Activated naive CD4-positive, alpha-beta T cell treated with anti-CD3 and anti-CD28 coated beads, Interleukin-2, amount 50 U/mL, for 16 hours (primary cell): ENCODE measurements at regions not wholly inside any gene's neighbourhood (a gene's known extent, or its start where the extent isn't known, plus 50 kb on each side); places are given as distances from the start of the nearest gene placed in this dataset.

ENCODE experiments used
- DNase-seq: peaks from one replicate; pipeline ENCODE4 v3.0.0-alpha.2; 2020

DNA sequence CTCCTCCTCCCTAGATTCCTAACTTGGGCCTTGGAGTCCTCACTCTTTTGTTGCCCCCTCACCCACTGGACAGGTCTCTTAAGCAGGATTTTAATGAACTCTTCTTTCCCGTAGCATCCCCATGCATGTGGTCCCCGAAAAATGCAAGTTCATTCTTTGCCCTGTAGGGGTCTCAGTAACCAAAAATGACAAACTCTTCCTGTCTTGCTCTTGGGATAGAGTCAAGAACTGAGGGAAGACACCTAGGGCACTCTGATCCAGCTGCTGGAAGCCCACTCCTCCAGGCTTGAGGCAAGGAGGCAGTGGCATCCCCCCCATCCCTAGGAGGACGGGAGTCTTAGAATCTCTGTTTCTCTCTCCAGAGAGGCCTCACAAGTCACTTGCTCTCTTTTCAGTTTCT is 987.0 kb downstream of the DIAPH3 start:
- no peak for DNase-seq

DNA sequence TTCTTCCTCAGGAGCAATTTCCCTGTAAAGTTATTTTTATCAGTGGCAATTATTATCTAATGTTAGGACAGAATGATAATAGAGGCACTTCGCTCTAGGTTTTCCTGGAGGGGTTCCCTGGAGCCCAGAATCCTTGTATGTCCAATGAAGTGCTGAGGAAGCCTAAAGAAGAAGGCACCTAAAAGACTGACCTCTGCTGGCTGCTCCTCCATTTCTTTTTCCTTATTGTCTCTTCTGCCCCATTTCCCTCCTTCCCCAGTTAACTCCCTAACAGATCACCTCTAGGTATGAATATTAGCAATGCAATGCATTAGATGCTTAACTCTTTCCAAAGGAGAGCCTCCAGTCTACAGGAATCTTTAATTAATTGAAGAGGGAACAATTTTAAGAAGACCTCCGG is 985.4 kb downstream of the DIAPH3 start:
- no peak for DNase-seq

DNA sequence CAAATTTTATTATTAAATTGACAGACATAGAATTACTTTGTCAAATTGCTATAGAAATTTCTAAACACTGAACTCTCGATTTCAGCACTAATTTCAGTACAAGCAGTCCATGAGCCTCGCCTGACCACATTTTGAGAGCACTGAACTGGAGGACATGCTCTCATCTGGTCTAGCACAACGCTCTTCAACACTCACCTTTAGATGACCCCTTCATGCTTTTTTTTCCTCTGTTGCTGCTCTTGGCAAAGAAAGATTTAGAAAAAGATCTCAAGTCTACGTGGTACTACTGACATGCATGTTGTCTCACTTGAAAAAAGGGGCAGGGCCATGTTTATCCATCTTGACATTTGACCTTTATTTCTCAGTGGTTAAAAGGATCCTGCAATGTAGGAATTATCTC is 981.5 kb downstream of the DIAPH3 start:
- no peak for DNase-seq

DNA sequence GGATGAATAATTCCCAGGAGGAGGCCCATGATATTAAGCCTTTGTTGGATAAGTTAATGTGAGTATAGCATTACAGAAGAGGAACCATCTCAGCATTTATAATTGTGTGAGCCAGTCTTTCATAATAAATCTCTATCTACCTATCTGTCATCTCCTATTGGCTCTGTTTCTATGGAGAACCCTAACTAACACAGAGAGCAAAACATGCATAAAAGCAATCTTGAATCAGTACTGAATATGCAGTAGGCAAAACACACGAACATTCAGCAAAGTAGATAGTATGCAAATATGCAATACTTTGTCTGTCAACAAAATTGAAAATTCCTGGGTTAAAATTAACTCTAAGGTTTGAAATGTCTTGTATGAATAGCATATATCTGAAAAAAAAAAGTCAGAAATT is 966.3 kb downstream of the DIAPH3 start:
- no peak for DNase-seq

DNA sequence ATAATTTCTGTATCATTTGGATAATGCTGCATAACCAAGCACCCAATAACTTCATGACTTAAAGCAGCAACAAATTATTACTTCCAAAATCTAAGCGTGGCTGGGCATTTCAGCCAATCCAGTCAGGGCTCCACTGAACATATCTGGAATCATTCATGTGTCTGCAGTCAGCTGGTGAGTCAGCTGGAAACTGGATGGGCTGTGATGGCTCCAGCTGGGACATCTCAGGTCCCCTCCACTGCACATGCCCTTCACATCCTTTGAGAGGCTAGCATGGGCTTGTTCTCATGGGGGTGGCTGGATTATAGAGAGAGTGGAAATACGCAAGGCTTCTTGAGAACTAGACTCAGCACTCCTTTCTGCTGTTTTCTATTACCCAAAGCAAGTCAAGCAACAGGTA is 961.9 kb downstream of the DIAPH3 start:
- no peak for DNase-seq

DNA sequence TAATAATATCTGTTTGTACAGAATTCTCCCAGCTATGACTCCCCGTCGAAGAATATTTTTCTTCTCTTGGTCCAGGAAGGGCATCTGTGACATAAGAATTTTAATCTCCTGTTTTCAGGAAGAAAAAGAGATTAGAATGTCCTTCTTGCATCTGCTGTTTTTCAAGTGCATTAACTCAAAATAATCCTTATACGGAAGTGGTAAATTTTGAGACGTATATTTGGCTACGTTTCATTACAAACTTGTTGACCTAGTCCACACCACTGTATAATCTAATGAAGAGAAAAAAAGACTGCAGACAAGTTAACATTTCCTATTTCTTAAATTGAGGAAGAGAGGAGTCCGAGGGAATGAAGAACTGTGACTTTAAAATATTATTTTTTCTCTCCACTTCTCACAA is 959.9 kb downstream of the DIAPH3 start:
- DNase-seq = no peak

DNA sequence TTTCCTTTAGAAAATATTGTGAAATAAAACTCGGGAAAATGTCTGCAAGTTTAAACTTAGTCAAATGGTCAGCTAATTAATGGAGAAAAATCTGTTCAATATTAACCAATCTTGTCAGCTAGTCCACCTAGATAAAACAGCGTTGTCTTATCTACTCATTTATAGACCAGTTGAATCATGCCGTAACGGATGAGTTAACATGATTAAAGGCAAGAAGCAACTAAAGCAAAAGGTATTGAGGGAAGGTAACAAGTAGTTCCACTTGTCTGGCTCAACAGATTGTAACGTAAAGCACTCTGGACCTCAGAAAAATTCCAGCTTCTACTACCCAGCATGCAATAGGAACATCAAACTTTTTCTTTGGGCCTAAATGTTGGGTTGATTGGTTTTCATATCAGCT is 958.2 kb downstream of the DIAPH3 start:
- no peak for DNase-seq

DNA sequence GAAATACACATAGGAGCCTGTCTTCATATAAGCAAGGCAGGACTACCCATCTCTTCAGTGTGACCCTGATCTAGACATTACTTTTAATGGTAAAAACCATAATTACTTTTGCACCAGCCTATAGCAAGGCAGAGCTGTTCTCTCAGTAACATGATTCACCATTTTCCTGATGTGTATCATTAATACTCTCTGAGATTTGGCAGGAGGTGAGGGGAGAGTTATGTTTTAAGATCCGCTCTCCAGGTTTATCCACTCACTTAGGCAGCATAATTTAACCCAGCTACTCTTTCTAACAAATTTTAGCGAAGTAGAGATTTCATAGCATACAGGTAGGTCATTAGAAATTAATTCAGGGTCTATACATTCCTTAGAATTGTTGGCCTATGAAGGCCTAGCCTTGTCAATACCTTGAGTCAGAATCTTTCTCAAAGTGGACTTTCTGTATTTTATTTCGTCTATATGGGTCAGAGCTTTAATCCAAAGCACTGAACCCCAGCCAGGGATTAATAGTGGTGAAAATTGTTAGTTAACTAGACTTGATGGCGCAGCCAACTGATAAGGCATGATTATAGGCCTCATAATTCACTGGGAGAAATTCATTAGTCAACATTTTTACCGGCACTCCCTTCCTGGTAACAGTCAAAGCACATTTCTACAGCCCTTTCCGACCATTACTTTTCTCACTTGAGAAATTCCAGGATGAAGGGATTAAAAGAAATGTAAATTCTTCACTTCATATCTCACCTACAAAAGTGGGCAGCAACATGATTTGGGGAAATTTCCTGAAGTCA is 955.1 kb downstream of the DIAPH3 start:
- no peak for DNase-seq

DNA sequence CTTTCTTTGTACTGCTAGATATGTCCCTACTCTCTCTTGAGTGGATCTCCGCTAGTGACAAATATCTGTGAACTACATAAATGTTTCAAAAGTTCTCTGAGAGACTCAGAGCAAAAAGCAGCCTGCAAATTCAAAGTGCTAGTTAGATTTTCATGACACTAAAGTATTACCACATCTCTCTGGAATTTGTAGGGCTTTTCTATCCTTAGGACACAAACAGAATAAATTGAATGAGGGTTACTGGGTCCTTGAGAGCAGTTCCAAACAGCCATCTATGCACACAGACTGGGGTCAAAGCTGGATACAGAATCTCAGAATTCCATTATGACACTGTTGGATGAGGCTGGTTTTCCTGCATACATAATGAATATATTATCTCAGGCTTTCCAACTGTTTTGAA is 953.2 kb downstream of the DIAPH3 start:
- DNase-seq = no peak

DNA sequence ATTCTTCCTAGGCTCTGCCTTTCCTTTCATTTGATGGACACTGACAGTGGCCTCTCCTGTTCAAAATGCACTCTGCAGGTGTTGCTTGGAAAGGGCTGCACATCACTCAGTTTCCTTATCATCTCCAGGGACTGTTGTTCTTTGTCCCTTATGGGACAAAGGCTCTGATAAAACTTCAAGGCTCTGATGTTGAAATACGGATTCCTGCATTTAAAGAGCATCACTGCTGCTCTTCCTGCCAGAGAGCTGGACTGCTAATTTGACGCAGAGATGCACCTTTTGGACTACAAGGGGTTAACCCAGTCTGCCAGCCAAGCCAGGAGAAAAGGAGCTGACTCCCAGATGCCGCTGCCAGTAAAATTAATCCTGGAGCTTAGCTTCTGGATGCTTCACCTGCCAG is 952.1 kb downstream of the DIAPH3 start:
- DNase-seq = no peak

DNA sequence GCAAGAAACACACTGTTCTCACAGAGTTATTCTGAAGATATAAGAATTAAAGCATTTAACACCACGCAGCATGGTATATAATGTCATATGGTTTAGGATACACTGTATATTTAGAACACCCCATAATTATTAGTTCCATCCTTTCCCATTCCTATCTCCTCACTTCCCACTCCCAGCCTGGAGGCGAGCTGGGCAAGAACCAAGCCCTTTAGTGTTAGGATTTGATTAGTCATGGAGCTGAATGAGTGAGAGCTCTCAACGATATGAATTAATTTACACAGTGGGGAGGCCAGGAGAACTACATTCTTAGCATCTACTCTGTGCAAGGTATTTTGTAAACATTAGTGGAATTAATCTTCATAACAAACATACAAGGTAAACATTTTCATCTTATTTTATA is 934.3 kb downstream of the DIAPH3 start:
- DNase-seq = no peak

DNA sequence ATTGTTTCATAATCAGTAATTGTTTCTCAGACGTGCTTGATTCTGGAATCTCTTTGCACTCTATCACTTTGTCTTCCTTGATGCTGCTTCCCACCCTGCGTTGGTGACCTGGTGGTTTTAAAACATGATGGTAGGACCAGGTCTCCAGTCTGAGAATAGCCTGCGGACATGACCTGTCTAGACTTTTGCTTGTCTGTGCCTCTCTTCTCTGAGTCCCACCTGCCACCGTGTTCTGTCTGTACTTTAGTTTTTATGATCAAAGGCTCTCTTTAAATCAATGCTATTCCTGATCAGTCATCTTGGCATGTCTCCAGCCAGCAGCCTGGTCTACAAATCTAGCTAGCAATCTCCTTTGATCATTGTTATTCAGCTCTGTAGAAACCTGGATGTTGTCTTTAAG is 933.9 kb downstream of the DIAPH3 start:
- no peak for DNase-seq

DNA sequence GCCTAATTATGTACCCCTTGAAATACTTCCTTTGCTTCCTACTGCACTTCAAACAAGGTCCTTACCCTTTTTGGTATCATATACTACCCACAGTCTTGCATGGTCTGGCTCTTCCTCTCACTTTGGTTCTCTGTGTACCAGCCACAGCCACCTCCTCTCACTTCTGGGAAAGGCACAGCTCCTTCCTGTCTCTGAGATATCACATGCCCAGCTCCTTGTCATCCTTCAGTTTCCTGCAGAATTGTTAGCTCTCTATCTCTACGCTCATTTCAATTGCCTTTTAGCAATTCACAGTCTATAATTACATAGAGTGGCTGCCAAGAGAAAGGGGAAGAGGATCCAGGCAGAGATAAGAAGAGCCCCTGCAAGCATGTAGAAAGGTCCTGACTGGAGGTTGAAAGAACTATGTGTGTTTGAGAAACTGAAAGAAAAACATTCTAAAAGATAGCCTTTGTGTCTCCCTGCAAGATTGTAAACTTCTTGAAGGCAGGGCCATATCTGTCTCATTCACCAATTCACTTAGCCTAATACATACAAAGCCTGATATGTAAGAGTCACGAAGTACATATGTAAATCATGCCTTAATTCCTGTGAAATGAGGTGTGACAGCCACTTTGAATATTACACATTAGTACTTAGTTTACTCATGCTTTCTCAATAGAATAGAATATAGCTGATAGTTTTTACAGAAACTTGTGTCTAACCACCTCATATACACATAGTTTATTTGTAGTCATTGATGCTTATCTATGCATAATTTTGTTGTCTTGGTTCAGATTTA is 933.1 kb downstream of the DIAPH3 start:
- DNase-seq = no peak

DNA sequence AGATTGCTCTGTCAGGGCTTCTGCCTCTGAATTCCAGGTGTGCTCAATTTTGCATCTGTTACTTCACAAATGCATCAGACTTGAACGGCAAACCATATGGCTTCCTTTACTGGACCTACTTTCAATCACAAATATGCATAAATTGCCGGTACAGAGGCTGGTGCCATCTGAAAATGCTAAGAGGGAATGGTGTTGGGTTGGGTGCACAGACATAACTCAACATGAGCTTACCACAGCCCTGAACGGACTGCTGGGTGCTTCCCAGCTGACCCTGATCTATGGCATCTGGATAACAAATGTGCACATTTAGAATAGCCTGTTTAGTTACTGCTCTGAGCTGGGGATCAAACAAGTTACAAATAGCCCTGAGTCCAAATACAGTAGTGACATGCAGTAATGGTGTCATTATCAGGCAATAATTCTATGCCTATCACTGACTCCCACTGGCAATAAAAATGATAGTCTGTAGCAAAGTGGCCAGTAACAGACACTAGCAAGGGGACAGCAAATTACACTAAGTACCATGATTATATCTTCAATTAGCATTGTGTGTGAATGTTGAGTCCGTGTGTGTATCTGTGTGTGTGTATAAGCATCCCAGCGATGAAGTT is 927.3 kb downstream of the DIAPH3 start:
- no peak for DNase-seq

DNA sequence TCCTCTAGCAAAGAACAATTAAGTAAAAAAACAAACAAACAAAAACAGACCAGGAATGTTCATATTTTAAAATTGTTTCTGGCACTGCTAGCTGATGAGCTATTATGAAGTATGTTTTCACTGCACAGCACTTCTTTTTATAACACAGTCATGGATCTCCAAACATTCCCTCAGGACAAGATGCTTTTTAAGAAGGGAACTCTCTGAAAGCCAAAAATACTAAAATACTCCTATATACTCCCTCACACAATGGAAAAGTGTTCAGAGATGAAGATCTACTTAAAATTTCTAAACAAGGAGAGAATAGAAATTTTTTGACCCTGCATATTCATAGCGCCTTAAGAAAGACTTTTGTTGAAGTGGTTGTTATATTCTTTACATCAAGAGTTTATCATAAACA is 926.8 kb downstream of the DIAPH3 start:
- DNase-seq = no peak

DNA sequence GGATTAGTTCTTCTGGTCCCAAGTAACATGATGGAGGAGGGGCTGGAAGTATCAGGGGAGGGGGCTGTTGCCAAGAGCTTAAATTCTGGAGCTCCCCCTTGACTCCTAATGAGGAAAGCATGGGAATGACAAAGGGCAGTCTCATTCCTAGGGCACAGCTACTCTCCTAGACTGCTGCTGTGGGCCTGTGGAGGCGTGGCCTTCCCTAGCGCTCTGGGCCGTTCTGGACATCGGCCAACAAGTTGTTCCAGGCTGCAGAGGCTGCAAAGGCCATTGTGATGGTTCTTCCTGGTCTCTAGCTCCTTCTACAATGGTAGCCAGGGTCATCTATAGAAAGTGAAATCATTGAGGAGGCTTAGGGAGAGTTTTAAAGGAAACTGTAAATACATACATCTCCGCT is 916.6 kb downstream of the DIAPH3 start:
- no peak for DNase-seq

DNA sequence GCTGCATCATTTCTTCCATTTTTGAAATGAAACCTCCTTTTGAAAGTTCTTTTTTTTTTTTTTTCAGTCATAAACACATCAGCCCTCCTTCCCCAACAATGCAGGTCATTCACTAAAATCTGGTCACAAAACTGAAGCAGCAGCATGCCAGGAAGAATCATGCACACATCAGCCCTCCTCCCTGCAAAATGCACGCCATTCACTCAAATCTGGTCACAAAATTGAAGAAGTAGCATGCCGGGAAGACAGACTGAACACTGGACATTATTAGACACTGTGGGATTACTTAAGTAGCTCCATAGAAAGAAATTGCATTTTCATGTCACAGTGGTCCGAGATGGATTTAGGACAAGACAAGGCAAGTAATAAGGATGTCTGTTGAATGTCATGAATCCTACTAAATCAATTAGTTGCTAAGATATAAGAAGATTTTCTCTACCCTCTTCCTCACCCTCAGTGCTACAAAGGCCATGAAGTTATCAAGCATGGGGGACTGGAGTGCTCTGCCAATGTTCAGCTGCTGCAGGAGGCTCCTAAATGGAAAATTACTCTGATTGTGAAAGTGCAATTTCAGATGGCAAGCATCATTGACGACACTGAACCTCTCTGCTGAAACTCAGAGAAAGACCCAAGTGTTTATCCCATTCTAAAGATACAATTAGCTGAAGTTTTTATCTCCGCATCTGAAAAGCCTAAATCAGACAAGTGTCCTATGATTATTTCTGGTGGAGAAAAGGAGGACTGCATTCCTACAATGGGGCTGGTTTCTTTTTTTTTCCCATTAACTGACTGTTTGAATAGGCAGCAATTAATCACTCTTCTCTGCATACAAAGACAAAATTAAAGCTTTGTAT is 913.2 kb downstream of the DIAPH3 start:
- DNase-seq = no peak

DNA sequence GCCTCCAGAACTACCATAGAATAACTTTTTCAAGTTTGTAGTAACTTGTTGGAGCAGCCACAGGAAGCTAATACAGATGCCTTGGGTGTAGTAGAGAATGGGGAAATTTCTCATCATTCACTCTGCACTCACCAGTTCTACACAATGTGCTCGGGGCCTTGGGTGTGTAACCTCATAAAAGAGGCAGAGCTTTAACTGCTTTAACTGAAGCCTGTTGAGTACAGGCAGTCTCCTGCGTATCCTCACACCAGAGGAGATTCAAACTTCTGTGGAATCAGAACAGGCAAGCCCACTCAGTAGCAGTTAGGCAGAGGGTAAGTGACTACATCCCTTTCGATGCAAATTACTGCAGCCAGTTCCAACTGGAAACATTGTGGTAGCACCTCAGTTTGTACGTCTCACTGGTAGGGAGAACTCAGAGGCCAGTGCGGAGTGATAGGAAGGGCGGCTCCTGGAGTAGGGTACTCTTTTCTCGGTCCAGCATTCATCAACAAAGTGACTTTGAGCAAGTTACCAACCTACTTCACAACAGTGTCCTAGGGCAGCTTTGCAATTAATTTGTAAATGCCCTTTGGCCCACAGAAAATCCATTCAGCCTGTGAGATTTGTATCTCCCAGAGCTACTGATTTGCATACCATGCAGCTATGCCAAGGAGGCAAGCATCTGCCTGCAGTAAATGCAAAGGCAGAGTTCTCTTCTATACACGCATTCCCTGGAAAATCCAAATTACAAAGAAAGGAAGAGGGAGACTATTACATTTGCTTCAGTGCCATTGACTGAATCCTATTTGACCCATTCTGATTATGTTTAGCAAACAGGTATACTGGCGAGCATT is 904.3 kb downstream of the DIAPH3 start:
- no peak for DNase-seq

DNA sequence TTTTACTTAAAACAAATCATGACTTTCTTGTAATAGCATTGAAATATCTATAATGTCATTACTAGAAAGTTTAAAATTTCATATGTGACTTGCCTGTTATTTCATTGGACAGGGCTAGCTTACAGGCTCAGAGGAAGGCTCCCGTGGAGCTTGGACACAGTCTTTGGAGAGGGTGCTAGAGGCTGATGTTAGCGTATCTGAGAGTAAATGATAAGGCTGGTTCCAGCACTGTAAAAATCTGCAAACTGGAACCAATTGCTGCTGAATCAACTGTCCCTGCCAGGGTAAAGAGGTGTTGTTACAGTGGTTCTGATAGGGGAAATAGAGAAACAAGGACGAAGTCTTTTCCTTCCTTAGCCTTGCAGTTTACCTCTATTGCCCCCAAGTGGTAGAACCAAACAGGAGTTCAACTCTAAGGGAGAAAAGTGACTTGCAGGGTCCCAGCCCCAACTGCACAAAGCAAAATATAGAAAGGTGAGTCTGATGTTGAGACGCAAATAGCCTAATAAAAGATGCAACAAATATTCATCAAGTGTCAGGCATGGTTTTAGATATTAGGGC is 901.7 kb downstream of the DIAPH3 start:
- DNase-seq = no peak

DNA sequence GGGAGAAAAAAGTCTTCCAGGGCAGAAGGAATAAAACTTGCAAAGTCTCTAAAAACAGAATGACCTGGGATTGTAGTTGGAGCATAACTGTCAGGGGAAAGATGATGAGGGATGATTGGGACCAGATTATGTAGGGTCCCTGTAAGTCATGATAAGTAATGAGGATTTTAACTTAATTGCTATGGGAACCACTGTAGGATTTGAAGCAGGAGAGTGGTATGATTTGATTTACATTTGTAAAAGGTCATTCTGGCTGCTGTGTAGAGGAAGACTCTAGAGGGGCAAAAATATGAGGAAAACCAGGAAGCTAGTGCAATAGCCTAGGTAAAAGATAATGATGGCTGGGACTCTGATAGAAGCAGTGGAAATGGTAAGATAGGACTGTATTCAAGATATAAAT is 900.2 kb downstream of the DIAPH3 start:
- no peak for DNase-seq

DNA sequence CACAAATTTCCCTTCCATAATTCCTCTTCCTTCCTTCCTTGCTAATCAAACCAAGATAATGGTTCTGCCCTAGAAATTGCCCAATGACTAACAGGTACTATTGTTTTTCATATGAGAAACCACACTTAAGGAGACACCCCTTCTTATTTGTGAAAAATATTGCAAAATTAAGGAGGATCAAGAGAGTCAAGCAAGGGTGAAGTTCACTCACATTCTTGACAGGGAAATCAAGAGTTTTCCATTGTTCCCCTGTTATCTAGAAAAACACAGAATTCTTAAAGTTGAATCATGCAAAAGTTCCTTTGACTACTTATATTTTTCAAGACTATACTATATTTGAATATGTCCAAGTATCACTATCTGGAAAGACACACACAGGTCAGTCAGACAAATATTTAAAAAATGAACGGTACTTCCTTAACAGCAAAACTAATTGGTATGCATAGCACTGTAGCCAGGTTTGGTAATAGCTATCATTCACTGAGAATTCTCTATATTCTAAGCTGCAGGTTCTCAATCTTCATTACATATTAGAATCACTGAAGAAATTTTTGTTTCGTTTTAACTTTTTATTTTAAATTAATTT is 897.2 kb downstream of the DIAPH3 start:
- DNase-seq = no peak

DNA sequence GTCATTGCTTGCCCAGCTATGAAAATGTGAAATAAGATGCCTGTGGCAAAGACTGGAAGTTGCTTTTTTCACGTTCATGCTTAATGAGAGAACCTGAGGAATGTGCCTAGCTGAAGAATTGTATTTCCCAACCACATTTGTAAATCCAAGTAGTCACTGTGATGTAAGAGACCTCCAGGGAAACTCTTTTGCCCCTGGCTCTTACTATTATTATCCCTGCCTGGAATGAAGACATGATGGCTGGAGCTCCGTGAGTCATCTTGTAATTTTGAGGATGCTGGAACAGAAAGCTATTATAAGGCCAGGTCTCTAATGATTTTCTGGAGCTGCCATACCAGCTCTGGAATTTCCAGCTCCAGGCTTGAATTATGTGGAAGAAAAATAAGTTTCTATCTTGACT is 894.3 kb downstream of the DIAPH3 start:
- no peak for DNase-seq
